A549 (cell line): ENCODE measurements at regions not wholly inside any gene's neighbourhood (a gene's known extent, or its start where the extent isn't known, plus 50 kb on each side); places are given as distances from the start of the nearest gene placed in this dataset.

ENCODE experiments used
- ATAC-seq, 2 experiments: fragments of 200-7000 bp in 1 of 2; fragments of >200 bp in 1 of 2; cut with Nextera tagmentation in 1 of 2; cut with Tn5 transposase in 1 of 2; 3 replicates each; pipeline versions ENCODE4 v1.8.0 to v1.9.1; 2018 to 2020; ENCODE audit warnings: mild to moderate bottlenecking in 1 of 2, moderate library complexity in 1 of 2
- CTCF ChIA-PET: fragments of 300-600 bp; sonication (Branson Sonifier 250); formaldehyde crosslinking; extraction: SDS; loops from one replicate; lab custom pipeline; 2021; ENCODE audit warnings: antibody characterized with exemption, inconsistent platforms; lab: Yijun Ruan, JAX
- POLR2A ChIA-PET: fragments of 350-600 bp; formaldehyde crosslinking; extraction: SDS; loops from one replicate; lab custom pipeline; 2021; ENCODE audit warnings: antibody characterized with exemption, inconsistent platforms; lab: Yijun Ruan, JAX
- DNase-seq, 2 experiments: peaks; one replicate each; pipeline versions ENCODE4 v3.0.0 to v3.0.0-alpha.2; 2011 to 2016; ENCODE audit warnings: low read depth in 1 of 2, low spot score in 1 of 2
- FAIRE-seq: peaks from 2 replicates; lab custom pipeline; 2011; peaks lifted over from hg19 to GRCh38; lab: Jason Lieb, UNC
- H3K27ac ChIP-seq, 2 experiments: fragments of >200 bp; sonication (Bioruptor Twin); formaldehyde crosslinking; 3 replicates each; pipeline ENCODE4 v1.5.1; 2016 to 2017
- H3K4me1 ChIP-seq: fragments of >200 bp; sonication (Bioruptor Twin); formaldehyde crosslinking; 3 replicates; pipeline ENCODE4 v1.6.1; 2016
- H3K4me2 ChIP-seq: fragments of >200 bp; sonication (Bioruptor Twin); formaldehyde crosslinking; 3 replicates; pipeline ENCODE4 v1.6.1; 2016
- H3K4me3 ChIP-seq: fragments of >200 bp; sonication (Bioruptor Twin); formaldehyde crosslinking; 3 replicates; pipeline ENCODE4 v1.5.1; 2016
- H3K9me3 ChIP-seq: fragments of >200 bp; sonication (Bioruptor Twin); formaldehyde crosslinking; 3 replicates; pipeline ENCODE4 v1.6.1; 2016
- ATOH8 ChIP-seq: fragments of 250-450 bp; sonication (Bioruptor Pico); IDR thresholded peaks from 2 replicates; pipeline ENCODE4 v1.5.0; 2020; ENCODE audit warnings: low read depth, mild to moderate bottlenecking, moderate library complexity
- BHLHE40 ChIP-seq: IDR thresholded peaks from 2 replicates; pipeline ENCODE4 v1.6.1; 2012; ENCODE audit warnings: low read depth, low read length, inconsistent platforms
- CBX2 ChIP-seq: fragments of 200-600 bp; sonication (generic); IDR thresholded peaks from 2 replicates; pipeline ENCODE4 v1.6.1; 2016; ENCODE audit warnings: low read depth, mild to moderate bottlenecking, borderline replicate concordance
- CBX8 ChIP-seq: fragments of 200-600 bp; sonication (generic); IDR thresholded peaks from 2 replicates; pipeline ENCODE4 v1.6.1; 2016
- CEBPB ChIP-seq, 2 experiments: fragments of >200 bp in 1 of 2; sonication (Bioruptor Twin) in 1 of 2; formaldehyde crosslinking in 1 of 2; IDR thresholded peaks; 2 replicates each; pipeline ENCODE4 v1.6.1; 2012 to 2016
- CHD4 ChIP-seq: fragments of 200-600 bp; sonication (generic); IDR thresholded peaks from 2 replicates; pipeline ENCODE4 v1.6.1; 2016; ENCODE audit warnings: antibody characterized with exemption, mild to moderate bottlenecking, borderline replicate concordance
- CTCF ChIP-seq: fragments of >200 bp; sonication (Bioruptor Twin); formaldehyde crosslinking; IDR thresholded peaks from 3 replicates; pipeline ENCODE4 v1.5.1; 2016
- E2F6 ChIP-seq: IDR thresholded peaks from 2 replicates; pipeline ENCODE4 v1.6.1; 2012; ENCODE audit warnings: low read depth, borderline replicate concordance
- ELK1 ChIP-seq: fragments of 150-350 bp; IDR thresholded peaks from 2 replicates; pipeline ENCODE4 v1.6.1; 2014; ENCODE audit warnings: low read depth, mild to moderate bottlenecking, low read length
- EP300 ChIP-seq, 2 experiments: fragments of >200 bp; sonication (Bioruptor Twin); formaldehyde crosslinking; IDR thresholded peaks; 2 replicates in 1 of 2; 3 replicates in 1 of 2; pipeline ENCODE4 v1.6.1; 2016 to 2017
- FOSB ChIP-seq: fragments of 250-450 bp; sonication (Bioruptor Pico); IDR thresholded peaks from 2 replicates; pipeline ENCODE4 v1.5.0; 2020; ENCODE audit warnings: mild to moderate bottlenecking, moderate library complexity
- FOSL2 ChIP-seq, 2 experiments: fragments of 450-650 bp in 1 of 2; fragments of >200 bp in 1 of 2; sonication (Bioruptor Twin) in 1 of 2; formaldehyde crosslinking; IDR thresholded peaks; 2 replicates each; pipeline versions ENCODE4 v1.5.0 to v1.6.1; 2016 to 2020; ENCODE audit warnings: mild to moderate bottlenecking in 1 of 2, moderate library complexity in 1 of 2
- FOXS1 ChIP-seq: fragments of 250-450 bp; sonication (Bioruptor Pico); IDR thresholded peaks from 2 replicates; pipeline ENCODE4 v1.5.0; 2020; ENCODE audit warnings: mild to moderate bottlenecking, moderate library complexity
- HES2 ChIP-seq: fragments of >200 bp; sonication (Bioruptor Twin); formaldehyde crosslinking; IDR thresholded peaks from 2 replicates; pipeline ENCODE4 v1.6.1; 2016
- HOXA7 ChIP-seq: fragments of 250-450 bp; sonication (Bioruptor Pico); IDR thresholded peaks from 2 replicates; pipeline ENCODE4 v1.5.0; 2020; ENCODE audit warnings: mild to moderate bottlenecking, moderate library complexity
- JUN ChIP-seq, 2 experiments: fragments of >200 bp; sonication (Bioruptor Twin); formaldehyde crosslinking; IDR thresholded peaks; 2 replicates in 1 of 2; 3 replicates in 1 of 2; pipeline ENCODE4 v1.6.1; 2016 to 2017
- MAX ChIP-seq: IDR thresholded peaks from 2 replicates; pipeline ENCODE4 v1.6.1; 2012
- MAZ ChIP-seq: fragments of 150-350 bp; IDR thresholded peaks from 2 replicates; pipeline ENCODE4 v1.6.1; 2014; ENCODE audit warnings: antibody characterized with exemption, low read depth, low read length, borderline replicate concordance
- MYC ChIP-seq: IDR thresholded peaks from 2 replicates; pipeline ENCODE4 v1.6.1; 2012; ENCODE audit warnings: mild to moderate bottlenecking, inconsistent platforms, low read length, improper control_type of control experiment, borderline replicate concordance
- NPAS2 ChIP-seq: fragments of 250-450 bp; sonication (Bioruptor Pico); IDR thresholded peaks from 2 replicates; pipeline ENCODE4 v1.8.0; 2022; ENCODE audit warnings: mild to moderate bottlenecking, moderate library complexity, borderline replicate concordance
- PBX3 ChIP-seq: IDR thresholded peaks from 2 replicates; pipeline ENCODE4 v1.6.1; 2012
- POLR2A ChIP-seq: IDR thresholded peaks from 2 replicates; pipeline ENCODE4 v1.6.1; 2012; ENCODE audit warnings: mild to moderate bottlenecking, low read length
- RARB ChIP-seq: fragments of 250-450 bp; sonication (Bioruptor Pico); IDR thresholded peaks from 2 replicates; pipeline ENCODE4 v1.8.0; 2021; ENCODE audit warnings: mild to moderate bottlenecking, moderate library complexity
- TFCP2L1 ChIP-seq: fragments of 250-450 bp; sonication (Bioruptor Pico); IDR thresholded peaks from 2 replicates; pipeline ENCODE4 v1.5.0; 2021; ENCODE audit warnings: mild to moderate bottlenecking
- ZC3H11A ChIP-seq: fragments of 450-650 bp; IDR thresholded peaks from 2 replicates; pipeline ENCODE4 v1.6.1; 2014; ENCODE audit warnings: antibody characterized with exemption, mild to moderate bottlenecking
- WGBS: methylation state at CpG from one replicate; pipeline ENCODE4 v1.1.6; 2017; ENCODE audit errors: missing lambda C conversion rate; 5-methylcytosine and 5-hydroxymethylcytosine counted together
- TF ChIP-seq, protein P1 (sequence below): fragments of >200 bp; sonication (Bioruptor Twin); formaldehyde crosslinking; IDR thresholded peaks from 3 replicates; pipeline ENCODE4 v1.6.1; 2016

DNA sequence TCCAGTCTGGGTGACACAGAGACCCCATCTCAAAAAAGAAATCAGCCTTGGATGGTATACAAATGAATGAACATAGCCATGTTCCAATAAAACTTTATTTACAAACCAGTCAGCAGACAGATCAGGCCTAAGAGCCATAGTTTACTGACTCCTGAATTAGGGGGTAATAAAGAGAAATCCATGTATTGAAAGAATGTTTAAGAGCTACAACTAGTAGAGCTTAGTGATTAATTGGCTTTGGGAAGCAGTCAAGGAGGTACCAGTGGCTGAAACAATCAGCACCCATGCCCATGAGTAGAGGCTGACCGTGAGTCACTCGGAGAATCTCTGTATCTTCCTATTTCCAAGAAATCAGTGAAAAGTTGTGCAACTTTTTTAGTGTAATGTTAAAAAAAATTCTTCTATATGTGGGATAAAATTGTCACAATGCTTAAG is 223.6 kb upstream of the RREB1 start:
- H3K4me1 ChIP-seq = peaks cover 7% of the 10 kb centered on the region; the same call in 2 of the 3 replicates
- CTCF ChIA-PET = no interaction called here
- FAIRE-seq (no peak), DNase-seq (no peak), ATAC-seq (no peak)
- TF ChIP-seq RARB (no peak), JUN (IDR thresholded peaks at IDR 0.05) (no peak), TFCP2L1 (CRISPR knock-in tag) (no peak), HOXA7 (CRISPR knock-in tag) (no peak), BHLHE40 (no peak), CHD4 (no peak), NPAS2 (CRISPR knock-in tag) (no peak), CBX2 (no peak), MAZ (no peak), CTCF (no peak), HES2 (no peak), MAX (no peak), E2F6 (no peak), PBX3 (no peak), ATOH8 (CRISPR knock-in tag) (no peak), CEBPB (IDR thresholded peaks at IDR 0.05) (no peak), FOSB (no peak), EP300 (IDR thresholded peaks at IDR 0.05) (no peak), ZC3H11A (no peak), CBX8 (no peak)
- WGBS = 46% methylated on average over 2 of the region's 2 CpGs
- no peak overlapping the region for H3K4me2 ChIP-seq
- no peak overlapping the region for H3K27ac ChIP-seq
- POLR2A ChIA-PET = no interaction called here
- H3K9me3 ChIP-seq = no peaks in the 10 kb centered on the region
- no peak overlapping the region for H3K4me3 ChIP-seq

DNA sequence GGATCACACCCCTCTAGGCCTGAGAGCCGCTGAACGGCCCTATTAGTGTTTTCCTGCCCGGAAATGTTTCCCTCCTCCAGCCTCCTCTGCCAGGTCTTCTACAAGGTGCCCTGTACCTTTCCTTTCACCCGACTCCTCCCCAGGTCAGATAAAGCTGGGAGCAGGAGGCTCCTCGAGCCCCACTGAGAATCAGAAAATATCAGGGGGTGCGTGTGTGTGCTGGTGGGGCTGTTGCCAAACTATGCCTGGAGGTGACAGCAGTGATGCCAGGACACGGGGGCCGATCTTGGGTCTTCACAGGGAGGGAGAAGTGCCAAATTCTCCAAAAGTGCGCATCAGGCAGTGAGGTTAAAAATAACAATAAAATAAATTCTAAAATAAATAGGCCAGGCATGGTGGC is 222.8 kb upstream of the RREB1 start:
- ChIA-PET CTCF (no interaction called here), POLR2A (no interaction called here)
- TF ChIP-seq BHLHE40 (no peak), FOXS1 (no peak), MYC (no peak), CHD4 (no peak), FOSL2 (IDR thresholded peaks at IDR 0.05) (no peak), FOSL2 (CRISPR knock-in tag; IDR thresholded peaks at IDR 0.05) (no peak), PBX3 (no peak), ELK1 (no peak), HES2 (no peak), POLR2A (no peak), ATOH8 (CRISPR knock-in tag) (no peak)
- TF ChIP-seq, protein P1, sequence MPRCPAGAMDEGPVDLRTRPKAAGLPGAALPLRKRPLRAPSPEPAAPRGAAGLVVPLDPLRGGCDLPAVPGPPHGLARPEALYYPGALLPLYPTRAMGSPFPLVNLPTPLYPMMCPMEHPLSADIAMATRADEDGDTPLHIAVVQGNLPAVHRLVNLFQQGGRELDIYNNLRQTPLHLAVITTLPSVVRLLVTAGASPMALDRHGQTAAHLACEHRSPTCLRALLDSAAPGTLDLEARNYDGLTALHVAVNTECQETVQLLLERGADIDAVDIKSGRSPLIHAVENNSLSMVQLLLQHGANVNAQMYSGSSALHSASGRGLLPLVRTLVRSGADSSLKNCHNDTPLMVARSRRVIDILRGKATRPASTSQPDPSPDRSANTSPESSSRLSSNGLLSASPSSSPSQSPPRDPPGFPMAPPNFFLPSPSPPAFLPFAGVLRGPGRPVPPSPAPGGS = no peak
- 81% methylated on average over 8 of the region's 9 CpGs for WGBS
- H3K4me1 ChIP-seq = no peaks in the 10 kb centered on the region; the same call in 2 of the 3 replicates
- no peak for FAIRE-seq
- no peak overlapping the region for H3K4me3 ChIP-seq
- H3K27ac ChIP-seq = no peak overlapping the region
- ATAC-seq = no peak
- no peaks in the 10 kb centered on the region for H3K9me3 ChIP-seq
- H3K4me2 ChIP-seq = no peak overlapping the region
- DNase-seq = no peak
